Amygdala (tissue), 56 donors: ENCODE measurements at regions not wholly inside any gene's neighbourhood (a gene's known extent, or its start where the extent isn't known, plus 50 kb on each side); places are given as distances from the start of the nearest gene placed in this dataset.
"Not testable (repeated sequence)": the region's sequence is repeated elsewhere in the genome, so short reads cannot be mapped to it uniquely, and the experiment has no call there.

Source experiments
- DNase-seq, 56 donors: peaks; one replicate each; lab custom pipeline; 2025; lab: John Stamatoyannopoulos, UW

DNA sequence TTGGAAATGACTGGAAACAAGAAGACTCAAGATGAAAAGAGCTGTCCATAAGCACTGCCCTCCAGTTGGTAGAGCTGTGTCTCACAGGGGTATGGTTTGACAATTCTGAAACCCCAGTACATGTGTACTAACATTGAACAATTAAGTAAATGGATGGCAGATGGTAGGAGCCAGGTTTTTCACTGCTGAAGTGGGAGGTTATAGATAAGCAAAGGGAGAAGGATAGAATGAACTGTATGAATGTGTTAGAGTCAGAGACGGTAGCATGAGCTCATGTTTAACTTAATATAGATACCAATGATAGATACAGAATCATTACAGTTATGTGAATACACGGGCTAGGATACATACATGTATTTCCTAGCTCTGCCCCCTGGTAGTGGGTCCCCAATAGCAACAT lies 95.0 kb upstream of the SIRPA start:
- DNase-seq = no peak

GRCh38 chr20:1799746-1800145 lies 95.5 kb upstream of the SIRPA start:
- DNase-seq = not testable (repeated sequence)

GRCh38 chr20:1798982-1799381 lies 96.2 kb upstream of the SIRPA start:
- DNase-seq = no peak

DNA sequence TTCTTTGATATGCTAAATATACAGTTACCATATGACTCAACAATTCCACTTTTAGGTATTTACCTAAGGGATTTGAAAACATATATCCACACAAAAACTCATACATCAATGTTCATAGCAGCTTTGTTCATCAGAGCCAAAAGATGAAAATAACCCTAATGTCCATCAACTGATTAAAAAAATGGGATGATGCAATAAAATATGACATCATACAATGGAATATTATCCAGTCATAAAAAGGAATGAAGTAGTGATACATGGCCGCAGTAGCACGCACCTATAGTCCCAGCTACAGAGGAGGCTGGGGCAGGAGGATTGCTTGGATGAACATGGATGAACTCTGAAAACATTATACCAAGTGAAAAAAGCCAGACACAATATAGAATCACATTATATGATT lies 101.4 kb upstream of the SIRPA start:
- DNase-seq = no peak

GRCh38 chr20:1792274-1792673 lies 102.9 kb upstream of the SIRPA start:
- DNase-seq = no peak

GRCh38 chr20:1790386-1790785 lies 104.8 kb upstream of the SIRPA start:
- no peak for DNase-seq

DNA sequence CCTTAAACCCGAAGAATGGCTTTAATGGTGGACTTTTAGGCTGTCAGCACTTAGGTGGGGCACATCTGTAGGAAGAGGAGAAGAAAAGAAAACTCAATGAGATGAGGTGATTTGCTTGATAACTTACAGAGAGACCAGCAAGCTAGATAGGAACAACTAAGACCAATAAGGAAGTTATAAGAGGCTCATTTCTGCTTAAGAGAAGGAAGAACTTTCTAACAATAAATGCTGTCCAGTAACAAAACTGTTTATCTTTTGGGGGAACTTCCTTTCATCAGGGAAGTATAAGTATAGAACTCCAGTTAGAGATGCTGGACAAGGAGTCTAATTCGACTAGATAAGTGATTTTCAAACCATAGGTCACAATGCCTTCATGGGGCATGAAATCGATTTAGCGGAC lies 107.2 kb upstream of the SIRPA start:
- DNase-seq = no peak

DNA sequence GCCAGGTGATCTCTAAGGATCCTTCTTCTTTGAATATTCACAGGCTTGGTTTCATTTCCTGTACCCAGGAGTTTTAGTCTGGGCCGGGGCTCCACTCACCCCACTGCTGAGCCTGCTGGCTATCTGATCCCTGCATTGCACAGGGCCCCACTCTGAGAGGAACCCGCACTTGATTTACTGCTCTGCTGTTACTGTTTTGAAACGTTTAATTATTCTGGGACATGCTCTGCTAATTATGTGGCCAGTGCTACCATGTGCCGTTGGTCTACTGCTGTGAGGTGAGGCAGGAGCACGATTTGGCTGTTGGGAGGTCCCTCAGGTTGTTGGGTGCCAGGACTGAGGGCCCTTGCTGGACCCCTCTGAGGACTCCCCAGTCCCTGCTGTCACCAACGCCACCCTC lies 108.7 kb upstream of the SIRPA start:
- no peak for DNase-seq

DNA sequence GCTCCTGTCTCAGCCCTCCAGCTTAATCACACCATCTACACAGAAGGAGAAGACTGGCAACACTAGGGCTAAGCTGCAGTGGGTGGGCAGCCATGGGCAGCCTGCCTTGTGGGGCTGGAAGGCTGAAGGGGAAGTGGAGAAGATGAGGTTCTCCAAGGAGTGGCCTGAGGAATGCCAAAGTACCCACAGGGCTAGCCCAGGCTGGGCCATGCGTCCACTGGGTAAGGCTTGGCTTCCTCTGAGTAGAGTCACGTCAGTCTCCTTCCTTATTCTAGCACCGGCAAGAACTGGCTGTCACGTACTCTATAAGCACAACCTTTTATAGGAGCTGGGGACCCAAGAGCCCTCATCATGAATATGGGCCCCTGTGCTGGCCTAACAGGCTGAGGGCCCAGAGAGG lies 110.6 kb upstream of the SIRPA start:
- no peak for DNase-seq

- DNase-seq = no peak
Observed at GRCh38 chr20:1783245-1783644, 112.0 kb upstream of the SIRPA start.

- no peak for DNase-seq
Observed at GRCh38 chr20:1782181-1782580, 113.0 kb upstream of the SIRPA start.

DNA sequence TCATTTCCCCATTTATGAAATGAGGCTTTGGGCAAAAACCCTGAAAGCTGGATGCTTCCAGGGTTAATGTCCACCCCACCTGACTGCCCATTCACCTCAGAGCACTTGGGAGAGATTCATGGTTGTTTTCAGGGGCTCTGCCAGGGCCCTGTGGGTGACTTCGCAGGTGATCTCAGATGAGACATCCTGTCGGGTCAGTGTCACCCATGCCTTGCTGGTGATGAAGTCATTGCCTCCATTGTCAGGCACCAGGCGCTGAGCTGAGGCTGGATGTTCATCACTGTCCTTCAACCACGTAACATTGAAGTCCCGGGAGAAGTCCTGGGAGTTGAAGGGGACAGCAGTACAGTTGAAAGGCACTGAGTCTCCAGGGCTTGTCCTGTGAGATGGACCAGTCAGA lies 115.6 kb upstream of the SIRPA start:
- no peak for DNase-seq

DNA sequence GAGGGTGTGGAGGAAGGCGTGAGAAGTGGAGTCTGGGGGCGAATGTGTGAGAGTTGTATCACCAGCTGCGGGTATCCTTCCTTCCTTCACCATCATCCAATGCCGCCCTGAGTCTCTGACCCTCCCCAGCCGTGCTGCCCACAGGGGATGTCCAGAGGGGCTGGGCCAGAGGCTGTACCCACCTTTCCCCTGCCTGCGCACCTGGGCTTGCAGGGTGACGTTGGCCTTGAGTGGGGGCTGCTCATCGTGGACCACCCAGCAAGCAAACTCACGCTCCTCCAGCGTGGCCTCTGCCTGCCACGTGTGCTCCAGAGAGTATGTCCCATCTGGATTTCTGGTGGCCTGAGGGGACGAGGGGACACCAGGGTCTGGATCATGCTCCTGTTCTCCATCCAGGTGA lies 116.9 kb upstream of the SIRPA start:
- no peak for DNase-seq

GRCh38 chr20:1777476-1777820 lies 117.8 kb upstream of the SIRPA start:
- no peak for DNase-seq

DNA sequence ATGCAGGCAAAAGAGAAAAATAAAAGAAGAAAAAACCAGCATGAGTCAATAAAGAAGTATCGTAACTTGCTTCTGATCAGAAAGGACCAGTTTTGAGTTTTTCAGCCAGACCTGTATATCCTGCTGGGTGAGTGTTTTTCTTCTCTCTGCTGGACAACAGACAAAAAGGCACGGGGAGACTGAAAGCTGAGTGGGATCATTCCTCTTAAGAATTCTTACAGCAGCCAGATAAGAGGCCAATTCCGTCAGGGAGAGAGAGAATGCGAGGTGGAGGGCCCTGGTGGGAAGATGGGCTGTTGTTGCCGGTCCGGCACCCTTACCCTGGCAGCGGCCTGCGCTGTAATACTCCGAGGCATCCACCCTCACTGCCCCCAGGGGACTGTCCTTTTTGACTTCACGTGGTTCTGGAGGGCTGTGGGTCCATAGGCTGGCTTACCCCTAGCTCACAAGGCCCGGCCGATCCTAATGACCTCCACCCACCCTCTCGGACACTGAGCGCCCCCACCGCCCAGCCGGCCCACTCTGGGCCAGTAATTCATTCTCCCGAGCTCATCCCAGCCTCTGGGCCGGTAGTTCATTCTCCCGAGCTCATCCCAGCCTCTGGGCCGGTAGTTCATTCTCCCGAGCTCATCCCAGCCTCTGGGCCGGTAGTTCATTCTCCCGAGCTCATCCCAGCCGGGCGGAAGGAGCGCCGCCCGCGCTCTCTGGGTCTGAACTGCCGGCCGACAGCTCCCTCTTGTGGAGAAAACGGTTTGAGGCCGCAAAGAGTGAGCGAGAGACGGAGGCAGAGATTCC lies 118.3 kb upstream of the SIRPA start:
- peak in 53 of 56 donors; percentile 29 to 92 (median 70) for DNase-seq

- no peak for DNase-seq
Observed at GRCh38 chr20:1775117-1775516, 117.5 kb upstream of the SIRPG start.

DNA sequence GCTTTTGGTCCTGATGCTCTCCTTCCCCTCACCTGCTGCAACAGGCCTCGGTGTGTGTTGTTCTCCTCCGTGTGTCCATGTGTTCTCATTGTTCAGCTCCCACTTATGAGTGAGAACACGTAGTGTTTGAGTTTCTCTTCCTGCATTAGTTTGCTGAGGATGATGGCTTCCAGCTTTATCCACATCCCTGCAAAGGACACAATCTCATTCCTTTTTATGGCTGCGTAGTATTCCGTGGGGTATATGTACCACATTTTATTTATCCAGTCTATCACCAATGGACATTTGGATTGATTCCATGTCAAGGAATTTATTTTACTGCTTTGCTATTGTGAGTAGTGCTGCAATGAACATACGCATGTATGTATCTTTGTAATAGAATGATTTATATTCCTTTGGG lies 116.9 kb upstream of the SIRPG start:
- DNase-seq = no peak

- no peak for DNase-seq
Observed at GRCh38 chr20:1773816-1774215, 116.2 kb upstream of the SIRPG start.

GRCh38 chr20:1769491-1769890 lies 111.9 kb upstream of the SIRPG start:
- no peak for DNase-seq

- DNase-seq = no peak
Observed at GRCh38 chr20:1766731-1767130, 109.2 kb upstream of the SIRPG start.

DNA sequence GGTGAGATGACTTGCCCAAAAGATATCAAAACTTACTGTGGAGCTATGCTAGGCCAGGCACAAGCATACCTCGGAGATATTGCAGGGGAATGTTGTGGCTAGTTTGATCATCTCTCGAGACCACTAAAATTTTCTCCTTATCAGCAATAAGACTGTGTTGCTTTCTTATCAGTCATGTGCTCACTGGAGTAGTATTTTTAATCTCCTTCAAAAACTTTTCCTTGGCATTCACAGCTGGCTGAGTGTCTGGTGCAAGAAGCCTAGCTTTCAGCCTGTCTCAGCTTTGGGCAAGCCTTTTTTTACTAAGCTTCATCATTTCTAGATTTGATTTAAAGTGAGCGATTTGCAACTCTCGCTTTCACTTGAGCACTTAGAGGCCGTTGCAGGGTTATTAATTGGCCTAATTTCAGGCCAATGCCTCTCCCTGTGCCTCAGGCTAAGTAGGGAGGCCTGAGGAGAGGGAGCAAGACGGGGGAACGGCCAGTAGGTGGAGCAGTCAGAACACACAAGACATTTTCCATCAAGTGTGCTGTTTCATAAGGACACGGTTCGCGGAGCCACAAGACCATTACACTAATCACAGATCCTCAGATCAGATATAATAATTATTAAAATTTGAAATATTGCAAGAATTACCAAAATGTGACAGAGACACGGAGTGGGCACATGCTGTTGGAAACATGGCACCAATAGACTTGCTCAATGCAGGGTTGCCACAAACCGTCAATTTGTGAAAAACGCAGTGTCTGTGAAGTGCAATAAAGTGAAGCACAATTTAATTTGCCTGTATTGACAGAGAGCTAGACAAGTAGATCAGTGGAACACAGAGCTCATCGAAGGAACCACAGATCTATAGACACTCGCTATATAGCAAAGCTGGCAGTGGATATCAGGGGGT lies 106.8 kb upstream of the SIRPG start:
- peak in 51 of 56 donors; percentile 11 to 88 (median 55) for DNase-seq

DNA sequence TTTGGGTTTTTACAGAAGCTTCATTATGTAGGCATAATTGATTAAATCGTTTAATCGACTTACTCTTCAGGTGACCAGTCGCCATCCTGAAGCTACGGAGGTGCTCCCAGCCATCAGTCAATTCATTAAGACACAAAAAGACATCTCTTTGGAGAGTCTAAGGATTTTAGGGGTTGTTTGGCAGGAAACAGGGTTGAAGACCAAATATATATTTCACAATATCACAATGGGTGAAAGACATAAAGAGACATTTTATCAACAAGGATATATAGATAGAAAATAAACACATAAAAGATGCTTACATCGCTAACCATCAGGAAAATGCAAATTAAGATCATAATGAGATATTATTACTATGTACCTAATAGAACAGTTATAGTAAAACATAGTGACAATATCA lies 104.0 kb upstream of the SIRPG start:
- no peak for DNase-seq
